Transverse colon (tissue), 4 donors: ENCODE measurements at regions not wholly inside any gene's neighbourhood (a gene's known extent, or its start where the extent isn't known, plus 50 kb on each side); places are given as distances from the start of the nearest gene placed in this dataset.

ENCODE experiments used
- DNase-seq: peaks from one replicate; pipeline ENCODE4 v3.0.0-alpha.2; 2019
- H3K27ac ChIP-seq, 4 donors: fragments of 200-600 bp; sonication (generic); 2 replicates each; pipeline ENCODE4 v1.5.1; 2016 to 2018; ENCODE audit warnings: inconsistent platforms in 4 of 4
- H3K27me3 ChIP-seq: fragments of 200-600 bp; sonication (generic); 2 replicates; pipeline ENCODE4 v1.5.1; 2017; ENCODE audit warnings: inconsistent platforms
- H3K36me3 ChIP-seq, 4 donors: fragments of 200-600 bp; sonication (generic); 2 replicates each; pipeline ENCODE4 v1.5.1; 2017 to 2019; ENCODE audit warnings: inconsistent platforms in 4 of 4
- H3K4me1 ChIP-seq, 4 donors: fragments of 200-600 bp; sonication (generic); 2 replicates each; pipeline ENCODE4 v1.5.1; 2017 to 2020; ENCODE audit warnings: inconsistent platforms in 4 of 4
- H3K4me3 ChIP-seq, 4 donors: fragments of 200-600 bp; sonication (generic); 1 replicate in 1 of 4; 2 replicates in 3 of 4; pipeline versions ENCODE4 v1.5.1 to v1.6.1; 2017 to 2019; ENCODE audit warnings: inconsistent platforms in 4 of 4
- H3K9me3 ChIP-seq, 2 donors: fragments of 200-600 bp; sonication (generic); 2 replicates each; pipeline ENCODE4 v1.5.1; 2017 to 2019; ENCODE audit warnings: inconsistent platforms in 2 of 2
- CTCF ChIP-seq, 5 experiments: fragments of 200-600 bp in 3 of 5; fragments of 450-650 bp in 2 of 5; sonication (generic) in 3 of 5; IDR thresholded peaks; 1 replicate in 2 of 5; 2 replicates in 3 of 5; pipeline ENCODE4 v1.5.1; 2016 to 2017; ENCODE audit warnings: antibody characterized with exemption in 5 of 5, inconsistent platforms in 3 of 5, mild to moderate bottlenecking in 2 of 5, moderate library complexity in 1 of 5
- EP300 ChIP-seq: sonication (generic); formaldehyde crosslinking; IDR thresholded peaks from one replicate; pipeline ENCODE4 v1.6.1; 2017; ENCODE audit warnings: antibody characterized with exemption, low read depth
- POLR2A ChIP-seq: fragments of 450-650 bp; IDR thresholded peaks from one replicate; pipeline ENCODE4 v1.6.1; 2016; ENCODE audit warnings: antibody characterized with exemption, mild to moderate bottlenecking, moderate library complexity
- POLR2AphosphoS5 ChIP-seq, 3 donors: sonication (generic); formaldehyde crosslinking; IDR thresholded peaks; one replicate each; pipeline ENCODE4 v1.6.1; 2016; ENCODE audit warnings: antibody characterized with exemption in 3 of 3
- WGBS, 2 donors: methylation state at CpG; one replicate each; pipeline ENCODE4 v1.1.5; 2018; ENCODE audit warnings: low coverage in 1 of 2; 5-methylcytosine and 5-hydroxymethylcytosine counted together
- in situ Hi-C, 4 donors: fragments of 200-750 bp; cut with MboI; loops; one replicate each; pipeline versions ENCODE4 v1.15.0 to v1.15.1; 2017; ENCODE audit warnings: low sequenced_read_pairs in 3 of 4, low pct_ligation_motif_present in 1 of 4, low pct_unique_long_range_greater_than_20kb in 1 of 4
- intact Hi-C: fragments of 100-400 bp; cut with DNase I; formaldehyde crosslinking; loops from one replicate; pipeline ENCODE4 v1.15.1; 2023; ENCODE audit warnings: low total_unique reads

- Histone ChIP-seq H3K27ac (peak overlapping the region; percentile 84 to 89 (median 88)), H3K4me1 (peaks cover 11 to 28% (median 19%) of the 10 kb centered on the region in 4 donors), H3K9me3 (no peaks in the 10 kb centered on the region), H3K27me3 (no peaks in the 10 kb centered on the region), H3K4me3 (peak overlapping the region in 2 of 4 donors; percentile 5 to 35), H3K36me3 (no peaks in the 10 kb centered on the region)
- in situ Hi-C loops: no loop called here
- intact Hi-C loops: loop anchor here (5.0 kb wide), 1 partner anchor 62 kb away; no protein-coding TSS in a partner anchor
- 0 to 51% methylated on average over 6 to 47 of the region's 49 CpGs for WGBS, 2 donors
- no peak for TF ChIP-seq CTCF (IDR thresholded peaks at IDR 0.05)
- peak; percentile 20 for TF ChIP-seq POLR2A
- TF ChIP-seq EP300: no peak
- TF ChIP-seq POLR2AphosphoS5 (IDR thresholded peaks at IDR 0.05): peak in 1 of 3 donors; percentile 14
- DNase-seq: peak; percentile 65
Measured at GRCh38 chrX:68894513-68895340, 65.9 kb downstream of the EFNB1 start.

GRCh38 chrX:68894142-68894512, 65.3 kb downstream of the EFNB1 start:
- H3K27me3 ChIP-seq: no peaks in the 10 kb centered on the region
- peak overlapping the region; percentile 84 to 89 (median 88) for H3K27ac ChIP-seq
- H3K36me3 ChIP-seq: no peaks in the 10 kb centered on the region
- intact Hi-C loops (no loop called here), in situ Hi-C loops (no loop called here)
- H3K4me1 ChIP-seq: peaks cover 11 to 28% (median 19%) of the 10 kb centered on the region in 4 donors
- TF ChIP-seq POLR2A (no peak), CTCF (IDR thresholded peaks at IDR 0.05) (no peak), POLR2AphosphoS5 (IDR thresholded peaks at IDR 0.05) (no peak), EP300 (no peak)
- WGBS, 2 donors: 77% methylated on average over 8 of the region's 8 CpGs; no CpG with 5 or more reads in 1 of the 2 donors
- H3K4me3 ChIP-seq: peak overlapping the region in 1 of 4 donors; percentile 35
- no peak for DNase-seq
- no peaks in the 10 kb centered on the region for H3K9me3 ChIP-seq

DNA sequence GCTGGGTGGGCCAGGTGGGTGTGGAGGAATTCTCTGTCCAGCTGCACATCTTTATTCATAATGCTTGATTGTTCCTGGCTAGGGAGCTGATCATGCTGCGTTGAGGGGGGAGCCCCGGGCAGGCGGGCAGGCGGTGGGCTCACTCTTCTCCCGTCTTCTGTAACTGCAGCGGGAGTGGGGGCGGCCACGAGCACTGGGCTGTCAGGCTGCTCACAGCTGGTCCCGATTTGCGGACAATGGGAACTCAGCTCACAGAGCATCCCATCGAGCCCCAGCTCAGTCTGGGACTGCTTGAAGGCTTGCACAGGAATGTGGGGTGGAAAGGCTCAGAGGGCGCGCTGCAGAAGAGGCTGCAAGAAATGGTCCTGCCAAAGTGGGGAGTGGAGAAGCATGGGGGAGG, 63.8 kb downstream of the EFNB1 start:
- Histone ChIP-seq H3K27ac (no peak overlapping the region), H3K36me3 (no peaks in the 10 kb centered on the region), H3K27me3 (no peaks in the 10 kb centered on the region), H3K9me3 (no peaks in the 10 kb centered on the region), H3K4me1 (peaks cover 11 to 28% (median 19%) of the 10 kb centered on the region in 4 donors), H3K4me3 (no peak overlapping the region)
- intact Hi-C loops: no loop called here
- in situ Hi-C loops: no loop called here
- 89% methylated on average over 13 of the region's 13 CpGs; no CpG with 5 or more reads in 1 of the 2 donors for WGBS, 2 donors
- TF ChIP-seq EP300: no peak
- no peak for TF ChIP-seq POLR2AphosphoS5 (IDR thresholded peaks at IDR 0.05)
- no peak for TF ChIP-seq POLR2A
- TF ChIP-seq CTCF (IDR thresholded peaks at IDR 0.05): no peak
- no peak for DNase-seq

DNA sequence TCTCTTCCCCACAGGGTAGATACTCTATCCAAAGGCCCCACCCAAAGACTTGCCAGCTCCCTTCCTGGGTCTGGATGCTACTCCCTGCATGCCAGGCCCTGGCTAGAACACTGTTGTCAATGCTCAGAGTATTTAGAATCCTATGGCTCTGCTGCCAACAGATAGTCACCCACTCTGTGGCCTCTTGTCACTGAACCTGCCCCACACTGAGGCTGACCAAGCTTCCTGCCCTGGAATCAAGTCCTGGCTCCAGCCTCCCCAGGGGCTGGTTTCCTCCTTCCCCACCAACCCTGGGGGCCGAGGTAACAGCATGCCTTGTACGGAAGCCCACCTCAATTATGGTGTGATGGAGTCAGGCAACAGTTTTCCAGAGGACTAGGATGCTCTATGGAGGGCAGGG, 63.3 kb downstream of the EFNB1 start:
- Histone ChIP-seq H3K27ac (no peak overlapping the region), H3K9me3 (no peaks in the 10 kb centered on the region), H3K36me3 (no peaks in the 10 kb centered on the region), H3K27me3 (no peaks in the 10 kb centered on the region), H3K4me1 (peaks cover 11 to 28% (median 19%) of the 10 kb centered on the region in 4 donors), H3K4me3 (no peak overlapping the region)
- WGBS, 2 donors: 63% methylated on average over 2 of the region's 2 CpGs; no CpG with 5 or more reads in 1 of the 2 donors
- intact Hi-C loops: no loop called here
- in situ Hi-C loops: no loop called here
- DNase-seq: no peak
- TF ChIP-seq EP300 (no peak), POLR2AphosphoS5 (IDR thresholded peaks at IDR 0.05) (no peak)
